Brain pericyte (primary cell): ENCODE measurements at regions not wholly inside any gene's neighbourhood (a gene's known extent, or its start where the extent isn't known, plus 50 kb on each side); places are given as distances from the start of the nearest gene placed in this dataset.
"Not testable (repeated sequence)": the region's sequence is repeated elsewhere in the genome, so short reads cannot be mapped to it uniquely, and the experiment has no call there.

Experiments
- DNase-seq: peaks from one replicate; pipeline ENCODE4 v3.0.0-alpha.2; 2012; ENCODE audit warnings: low read depth, low spot score

- DNase-seq, result no peak
These were observed 261.7 kb downstream of the MATN1 start for GRCh38 chr1:30461640-30462039.

- no peak for DNase-seq
These were observed 262.7 kb downstream of the MATN1 start for GRCh38 chr1:30460661-30461060.

DNA sequence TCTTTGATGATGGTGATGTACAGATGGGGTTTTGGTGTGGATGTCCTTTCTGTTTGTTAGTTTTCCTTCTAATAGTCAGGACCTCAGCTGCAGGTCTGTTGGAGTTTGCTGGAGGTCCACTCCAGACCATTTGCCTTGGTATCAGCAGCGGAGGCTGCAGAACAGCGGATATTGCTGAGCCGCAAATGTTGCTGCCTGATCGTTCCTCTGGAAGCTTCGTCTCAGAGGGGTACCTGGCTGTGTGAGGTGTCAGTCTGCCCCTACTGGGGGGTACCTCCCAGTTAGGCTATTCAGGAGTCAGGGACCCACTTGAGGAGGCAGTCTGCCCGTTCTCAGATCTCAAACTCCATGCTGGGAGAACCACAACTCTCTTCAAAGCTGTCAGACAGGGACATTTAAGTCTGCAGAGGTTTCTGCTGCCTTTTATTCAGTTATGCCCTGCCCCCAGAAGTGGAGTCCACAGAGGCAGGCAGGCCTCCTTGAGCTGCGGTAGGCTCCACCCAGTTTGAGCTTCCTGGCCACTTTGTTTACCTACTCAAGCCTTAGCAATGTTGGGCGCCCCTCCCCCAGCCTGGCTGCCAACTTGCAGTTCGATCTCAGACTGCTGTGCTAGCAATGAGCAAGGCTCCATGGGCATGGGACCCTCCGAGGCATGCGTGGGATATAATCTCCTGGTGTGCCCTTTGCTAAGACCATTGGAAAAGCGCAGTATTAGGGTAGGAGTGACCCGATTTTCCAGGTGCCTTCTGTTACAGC lies 264.5 kb downstream of the MATN1 start:
- DNase-seq, result not testable (repeated sequence)

GRCh38 chr1:30452925-30453324 lies 270.5 kb downstream of the MATN1 start:
- DNase-seq, result no peak

GRCh38 chr1:30452170-30452569 lies 271.2 kb downstream of the MATN1 start:
- DNase-seq, result no peak

- no peak for DNase-seq
These were observed 271.8 kb downstream of the MATN1 start for GRCh38 chr1:30451532-30452125.

DNA sequence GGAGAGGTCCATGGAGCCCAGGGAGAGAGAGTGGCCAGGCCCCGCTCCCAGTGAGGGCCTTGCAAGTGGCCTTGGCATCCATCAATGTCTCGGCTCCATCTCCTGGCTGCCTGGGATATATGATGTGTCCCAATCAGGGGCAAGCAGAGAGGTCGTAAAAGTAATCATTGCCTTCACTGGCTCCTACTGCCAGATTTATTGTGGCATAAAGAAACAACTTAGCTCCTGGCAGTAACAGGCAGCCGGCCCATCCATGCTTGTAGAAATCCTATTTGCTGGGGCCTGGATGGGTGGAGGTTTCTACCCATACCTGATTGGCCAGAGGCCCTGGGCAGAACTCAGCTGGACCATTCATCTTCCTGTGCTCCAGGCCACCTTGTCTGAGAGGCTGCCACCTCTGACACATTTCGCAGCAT lies 272.6 kb downstream of the MATN1 start:
- DNase-seq, result no peak

- no peak for DNase-seq
These were observed 273.1 kb downstream of the MATN1 start for GRCh38 chr1:30450148-30450817.

- DNase-seq, result no peak
These were observed 273.8 kb downstream of the MATN1 start for GRCh38 chr1:30449428-30450147.

- DNase-seq, result no peak
These were observed 274.4 kb downstream of the MATN1 start for GRCh38 chr1:30449003-30449402.

- no peak for DNase-seq
These were observed 275.7 kb downstream of the MATN1 start for GRCh38 chr1:30447701-30448100.

- no peak for DNase-seq
These were observed 276.3 kb downstream of the MATN1 start for GRCh38 chr1:30447080-30447479.

- no peak for DNase-seq
These were observed 276.9 kb downstream of the MATN1 start for GRCh38 chr1:30446508-30446907.

DNA sequence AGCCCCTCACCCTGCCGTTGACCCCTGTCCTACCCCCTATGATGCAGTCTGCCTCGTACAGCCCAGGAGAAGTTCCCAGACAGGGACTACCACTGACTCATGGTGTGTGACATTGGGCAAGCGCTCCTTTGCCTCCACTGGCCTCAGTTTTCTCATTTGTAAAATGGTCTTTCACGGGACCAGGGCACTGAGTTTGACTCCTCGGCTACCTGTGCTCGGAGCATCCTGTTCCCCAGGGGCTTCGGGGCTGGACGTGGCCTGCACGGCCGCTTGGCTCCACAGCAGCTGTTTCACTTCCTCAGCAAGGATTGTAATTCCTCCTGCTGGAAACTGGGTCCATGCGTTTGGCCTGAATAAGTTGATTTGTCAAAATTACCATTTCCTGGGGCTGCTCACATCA lies 277.3 kb downstream of the MATN1 start:
- no peak for DNase-seq

- DNase-seq, result no peak
These were observed 277.9 kb downstream of the MATN1 start for GRCh38 chr1:30445449-30445848.

DNA sequence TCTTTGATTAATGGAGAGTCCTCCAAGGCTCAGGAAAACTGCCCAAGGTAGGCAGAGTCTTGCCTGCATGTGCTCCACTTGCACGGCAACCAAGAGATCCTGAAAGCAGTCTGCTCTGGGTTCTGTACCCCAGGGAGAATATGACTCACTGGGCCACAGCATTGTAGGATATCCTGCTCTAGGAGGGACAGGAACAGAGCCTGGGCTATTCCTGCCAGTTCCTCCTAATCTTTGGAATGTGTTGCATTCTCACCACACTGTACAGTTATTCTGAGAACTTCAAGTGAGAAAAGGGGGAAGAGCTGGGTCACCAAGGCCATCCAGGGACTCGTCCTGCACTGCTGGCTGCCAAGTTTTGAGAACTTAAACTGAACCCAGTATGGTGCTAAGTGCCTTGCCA lies 278.5 kb downstream of the MATN1 start:
- DNase-seq, result no peak

DNA sequence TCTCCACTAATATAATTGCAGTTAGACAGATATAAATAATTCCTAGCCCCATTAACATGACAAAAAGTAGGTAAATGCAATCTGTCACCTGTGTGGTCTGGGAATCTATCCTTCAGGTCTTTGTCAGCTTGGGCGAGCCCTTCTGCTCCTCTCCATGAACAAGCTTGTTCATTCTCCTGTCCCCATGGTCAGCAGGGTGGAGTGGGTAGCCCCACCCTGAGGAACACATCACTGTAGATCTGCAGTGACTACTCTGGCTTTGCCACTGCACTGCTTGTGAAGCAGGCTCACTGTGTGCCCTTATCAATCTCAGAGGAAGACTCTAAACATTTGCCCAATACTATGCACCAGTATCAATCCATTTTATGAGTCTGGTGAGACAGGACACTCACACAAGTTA lies 279.0 kb downstream of the MATN1 start:
- no peak for DNase-seq

GRCh38 chr1:30438274-30438673 lies 285.1 kb downstream of the MATN1 start:
- not testable (repeated sequence) for DNase-seq

- no peak for DNase-seq
These were observed 286.3 kb downstream of the MATN1 start for GRCh38 chr1:30437059-30437576.

- no peak for DNase-seq
These were observed 295.8 kb downstream of the MATN1 start for GRCh38 chr1:30427545-30427944.

- no peak for DNase-seq
These were observed 298.3 kb downstream of the MATN1 start for GRCh38 chr1:30425046-30425445.

DNA sequence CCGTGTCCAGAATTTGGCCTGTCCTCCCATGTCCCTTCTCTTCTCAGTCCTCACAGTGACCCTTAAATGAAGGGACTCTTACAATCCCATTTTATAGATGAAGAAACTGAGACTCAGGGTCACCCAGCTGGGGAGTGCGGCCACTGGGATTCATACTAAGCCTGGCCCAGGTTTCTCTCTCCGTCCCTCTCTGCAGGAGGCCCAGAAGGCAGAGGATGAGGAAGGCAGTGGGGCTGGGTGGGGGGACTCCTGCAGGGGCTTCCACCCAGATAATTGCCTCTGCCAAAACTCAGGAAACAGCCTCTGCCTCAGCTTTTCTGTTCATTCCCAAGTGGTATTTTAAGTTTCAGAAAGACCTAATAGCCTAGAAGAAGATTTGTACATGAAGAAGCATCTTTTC lies 299.8 kb downstream of the MATN1 start:
- no peak for DNase-seq
